ENCODE measurements at regions not wholly inside any gene's neighbourhood (a gene's known extent, or its start where the extent isn't known, plus 50 kb on each side); places are given as distances from the start of the nearest gene placed in this dataset.
"Not testable (repeated sequence)": the region's sequence is repeated elsewhere in the genome, so short reads cannot be mapped to it uniquely, and the experiment has no call there.

GRCh38 chr1:201640624-201641023 is 101.7 kb downstream of the NAV1 start:
- H3K4me3 ChIP-seq, result no peak overlapping the region
- H3K36me3 ChIP-seq, result peaks cover 0 to 25% (median 0%) of the 10 kb centered on the region in 9 donors
- intact Hi-C loops (cut with DNase I), result loop anchor here in 3 of 10 donors (5.0 to 10.0 kb wide), 3 partner anchors 54 to 78 kb away; no protein-coding TSS in a partner anchor
- no peaks in the 10 kb centered on the region for H3K27me3 ChIP-seq
- 71 to 83% methylated on average over 6 of the region's 6 CpGs for WGBS, 2 donors
- ATAC-seq (peak in 7 of 8 donors; percentile 50 to 77 (median 76)), DNase-seq (peak; percentile 51 to 67)
- TF ChIP-seq, protein P1, sequence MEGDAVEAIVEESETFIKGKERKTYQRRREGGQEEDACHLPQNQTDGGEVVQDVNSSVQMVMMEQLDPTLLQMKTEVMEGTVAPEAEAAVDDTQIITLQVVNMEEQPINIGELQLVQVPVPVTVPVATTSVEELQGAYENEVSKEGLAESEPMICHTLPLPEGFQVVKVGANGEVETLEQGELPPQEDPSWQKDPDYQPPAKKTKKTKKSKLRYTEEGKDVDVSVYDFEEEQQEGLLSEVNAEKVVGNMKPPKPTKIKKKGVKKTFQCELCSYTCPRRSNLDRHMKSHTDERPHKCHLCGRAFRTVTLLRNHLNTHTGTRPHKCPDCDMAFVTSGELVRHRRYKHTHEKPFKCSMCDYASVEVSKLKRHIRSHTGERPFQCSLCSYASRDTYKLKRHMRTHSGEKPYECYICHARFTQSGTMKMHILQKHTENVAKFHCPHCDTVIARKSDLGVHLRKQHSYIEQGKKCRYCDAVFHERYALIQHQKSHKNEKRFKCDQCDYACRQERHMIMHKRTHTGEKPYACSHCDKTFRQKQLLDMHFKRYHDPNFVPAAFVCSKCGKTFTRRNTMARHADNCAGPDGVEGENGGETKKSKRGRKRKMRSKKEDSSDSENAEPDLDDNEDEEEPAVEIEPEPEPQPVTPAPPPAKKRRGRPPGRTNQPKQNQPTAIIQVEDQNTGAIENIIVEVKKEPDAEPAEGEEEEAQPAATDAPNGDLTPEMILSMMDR (IDR thresholded peaks at IDR 0.05), result no peak
- no peaks in the 10 kb centered on the region for H3K9me3 ChIP-seq
- peaks cover 27 to 70% (median 50%) of the 10 kb centered on the region in 9 donors for H3K4me1 ChIP-seq
- H3K27ac ChIP-seq, result peak overlapping the region; percentile 16 to 80 (median 68)

DNA sequence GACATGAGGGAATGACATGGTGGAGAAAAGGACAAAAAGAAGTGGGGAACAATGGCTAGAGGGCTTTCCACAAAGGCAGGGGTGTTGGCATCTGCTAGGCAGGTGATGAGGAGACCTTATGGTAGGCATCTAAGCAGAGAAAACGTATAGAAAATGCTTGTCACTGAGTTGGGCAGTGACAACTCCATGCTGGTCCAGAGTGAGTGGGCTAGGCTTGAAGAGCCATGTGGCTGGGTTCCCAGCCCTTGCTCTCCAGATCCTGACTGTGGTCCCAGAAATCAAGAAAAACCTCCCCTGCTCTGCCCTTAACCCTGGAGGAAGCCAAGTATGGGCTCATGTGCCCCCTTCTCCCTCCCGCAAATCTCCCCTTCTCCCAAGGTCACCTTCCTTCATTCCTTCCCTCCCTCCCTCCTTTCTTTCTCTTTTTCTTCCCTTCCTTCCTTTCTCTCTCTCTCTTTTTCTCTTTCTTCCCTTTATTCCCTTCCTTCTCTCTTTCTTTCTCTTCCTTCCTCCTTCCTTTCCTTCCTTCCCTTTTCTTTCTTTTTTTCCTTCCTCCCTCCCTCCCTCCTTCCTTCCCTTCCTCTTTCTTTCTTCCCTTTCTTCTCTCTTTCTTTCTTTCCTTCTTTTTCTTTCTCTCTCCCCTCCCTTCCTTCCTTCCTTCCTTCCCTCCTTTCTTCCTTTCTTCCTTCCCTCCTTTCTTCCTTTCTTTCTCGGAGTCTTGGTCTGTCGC is 102.8 kb downstream of the NAV1 start:
- peaks cover 0 to 25% (median 0%) of the 10 kb centered on the region in 9 donors for H3K36me3 ChIP-seq
- intact Hi-C loops (cut with DNase I), result loop anchor here in 3 of 10 donors (5.0 to 10.0 kb wide), 3 partner anchors 53 to 79 kb away; no protein-coding TSS in a partner anchor
- DNase-seq (no peak), ATAC-seq (no peak)
- 84 to 90% methylated on average over 3 to 4 of the region's 4 CpGs for WGBS, 2 donors
- peaks cover 25 to 70% (median 47%) of the 10 kb centered on the region in 9 donors for H3K4me1 ChIP-seq
- H3K27me3 ChIP-seq, result no peaks in the 10 kb centered on the region
- H3K9me3 ChIP-seq, result no peaks in the 10 kb centered on the region
- no peak overlapping the region for H3K4me3 ChIP-seq
- TF ChIP-seq, protein P1 (IDR thresholded peaks at IDR 0.05), result no peak
- H3K27ac ChIP-seq, result peak overlapping the region in 8 of 10 donors; percentile 15 to 80 (median 50)

DNA sequence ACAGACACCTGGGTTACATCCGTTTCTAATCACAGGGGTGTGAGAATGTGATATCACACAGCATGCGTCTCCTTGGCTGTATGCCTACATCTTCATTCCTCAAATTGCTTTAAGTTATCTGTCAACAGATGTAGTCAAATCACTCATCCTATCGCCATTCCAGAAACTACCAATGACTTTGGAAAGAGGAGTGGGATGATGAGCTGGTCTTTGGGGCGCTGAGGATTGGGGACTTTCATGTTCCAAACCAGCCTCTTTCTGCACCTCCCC is 104.8 kb downstream of the NAV1 start:
- intact Hi-C loops (cut with DNase I), result loop anchor here in 3 of 10 donors (5.0 to 10.0 kb wide), 3 partner anchors 51 to 81 kb away; no protein-coding TSS in a partner anchor
- H3K27me3 ChIP-seq, result peaks cover 0 to 2% (median 0%) of the 10 kb centered on the region in 7 donors
- no peak overlapping the region for H3K27ac ChIP-seq
- H3K4me1 ChIP-seq, result peaks cover 24 to 65% (median 38%) of the 10 kb centered on the region in 9 donors
- ATAC-seq (no peak), DNase-seq (no peak)
- WGBS, 2 donors, result 59 to 80% methylated on average over 4 of the region's 4 CpGs
- H3K36me3 ChIP-seq, result peaks cover 0 to 17% (median 0%) of the 10 kb centered on the region in 9 donors
- H3K4me3 ChIP-seq, result no peak overlapping the region
- H3K9me3 ChIP-seq, result no peaks in the 10 kb centered on the region
- TF ChIP-seq, protein P1 (IDR thresholded peaks at IDR 0.05), result no peak

- Histone ChIP-seq H3K27ac (no peak overlapping the region), H3K9me3 (no peaks in the 10 kb centered on the region), H3K36me3 (peaks cover 0 to 20% (median 0%) of the 10 kb centered on the region in 9 donors), H3K27me3 (peaks cover 0 to 6% (median 0%) of the 10 kb centered on the region in 7 donors), H3K4me1 (peaks cover 20 to 65% (median 38%) of the 10 kb centered on the region in 9 donors), H3K4me3 (no peak overlapping the region)
- intact Hi-C loops (cut with DNase I), result loop anchor here in 3 of 10 donors (5.0 to 10.0 kb wide), 3 partner anchors 51 to 82 kb away; no protein-coding TSS in a partner anchor
- TF ChIP-seq, protein P1 (IDR thresholded peaks at IDR 0.05), result no peak
- 55 to 61% methylated on average over 2 of the region's 2 CpGs for WGBS, 2 donors
- ATAC-seq, result no peak
- no peak for DNase-seq
Measured at GRCh38 chr1:201644197-201644596, 105.3 kb downstream of the NAV1 start.

DNA sequence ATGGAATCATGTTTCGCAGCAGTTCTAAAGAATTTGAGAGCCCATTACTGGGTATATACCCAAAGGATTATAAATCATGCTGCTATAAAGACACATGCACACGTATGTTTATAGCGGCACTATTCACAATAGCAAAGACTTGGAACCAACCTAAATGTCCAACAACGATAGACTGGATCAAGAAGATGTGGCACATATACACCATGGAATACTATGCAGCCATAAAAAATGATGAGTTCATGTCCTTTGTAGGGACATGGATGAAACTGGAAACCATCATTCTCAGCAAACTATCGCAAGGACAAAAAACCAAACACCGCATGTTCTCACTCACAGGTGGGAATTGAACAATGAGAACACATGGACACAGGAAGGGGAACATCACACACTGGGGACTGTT is 106.1 kb downstream of the NAV1 start:
- DNase-seq, ATAC-seq, H3K27ac ChIP-seq, H3K4me3 ChIP-seq, H3K9me3 ChIP-seq: not testable (repeated sequence)
- intact Hi-C loops (cut with DNase I), result loop anchor here in 6 of 10 donors (5.0 to 10.0 kb wide), 8 partner anchors 47 to 83 kb away; no protein-coding TSS in a partner anchor
- H3K27me3 ChIP-seq, result peaks cover 0 to 14% (median 0%) of the 10 kb centered on the region in 7 donors
- peaks cover 12 to 65% (median 38%) of the 10 kb centered on the region in 9 donors for H3K4me1 ChIP-seq
- H3K36me3 ChIP-seq, result peaks cover 0 to 21% (median 0%) of the 10 kb centered on the region in 9 donors
- 96 to 98% methylated on average over 4 of the region's 6 CpGs for WGBS, 2 donors

All from heart right ventricle (tissue), 16 donors.